GM21723 (cell line): ENCODE measurements at regions not wholly inside any gene's neighbourhood (a gene's known extent, or its start where the extent isn't known, plus 50 kb on each side); places are given as distances from the start of the nearest gene placed in this dataset.

Experiments used
- ATAC-seq: cut with Tn5 transposase; IDR thresholded peaks from one replicate; pipeline ENCODE4 v1.9.1; 2021; ENCODE audit warnings: mild to moderate bottlenecking, moderate library complexity; ENCODE audit not compliant: unreplicated experiment

- no peak for ATAC-seq
Measured at GRCh38 chr6:156390621-156391020, 386.6 kb upstream of the ARID1B start.

- ATAC-seq = no peak
Measured at GRCh38 chr6:156389296-156389695, 387.9 kb upstream of the ARID1B start.

GRCh38 chr6:156387472-156387871 is 389.7 kb upstream of the ARID1B start:
- ATAC-seq = no peak

- no peak for ATAC-seq
Measured at GRCh38 chr6:156383059-156383458, 394.1 kb upstream of the ARID1B start.

- ATAC-seq = no peak
Measured at GRCh38 chr6:156379392-156380289, 397.5 kb upstream of the ARID1B start.

GRCh38 chr6:156378853-156379252 is 398.3 kb upstream of the ARID1B start:
- no peak for ATAC-seq

- ATAC-seq = no peak
Measured at GRCh38 chr6:156376091-156376490, 401.1 kb upstream of the ARID1B start.

- ATAC-seq = no peak
Measured at GRCh38 chr6:156359912-156360311, 417.3 kb upstream of the ARID1B start.

GRCh38 chr6:156352861-156353260 is 424.3 kb upstream of the ARID1B start:
- ATAC-seq = no peak

- no peak for ATAC-seq
Measured at GRCh38 chr6:156351346-156351966, 425.7 kb upstream of the ARID1B start.

- no peak for ATAC-seq
Measured at GRCh38 chr6:156350337-156350736, 426.8 kb upstream of the ARID1B start.

GRCh38 chr6:156348849-156349248 is 428.3 kb upstream of the ARID1B start:
- no peak for ATAC-seq

- no peak for ATAC-seq
Measured at GRCh38 chr6:156348424-156348823, 428.8 kb upstream of the ARID1B start.

- no peak for ATAC-seq
Measured at GRCh38 chr6:156347656-156348055, 429.5 kb upstream of the ARID1B start.

- ATAC-seq = no peak
Measured at GRCh38 chr6:156347246-156347645, 429.9 kb upstream of the ARID1B start.

- no peak for ATAC-seq
Measured at GRCh38 chr6:156345700-156346099, 431.5 kb upstream of the ARID1B start.

- no peak for ATAC-seq
Measured at GRCh38 chr6:156344491-156344890, 432.7 kb upstream of the ARID1B start.

GRCh38 chr6:156337801-156338200 is 439.4 kb upstream of the ARID1B start:
- no peak for ATAC-seq

- ATAC-seq = no peak
Measured at GRCh38 chr6:156336733-156337132, 440.4 kb upstream of the ARID1B start.

- no peak for ATAC-seq
Measured at GRCh38 chr6:156336089-156336488, 441.1 kb upstream of the ARID1B start.

GRCh38 chr6:156334966-156335365 is 442.2 kb upstream of the ARID1B start:
- no peak for ATAC-seq

GRCh38 chr6:156319707-156320106 is 457.5 kb upstream of the ARID1B start:
- ATAC-seq = no peak
